ENCODE measurements at regions not wholly inside any gene's neighbourhood (a gene's known extent, or its start where the extent isn't known, plus 50 kb on each side); places are given as distances from the start of the nearest gene placed in this dataset.

DNA sequence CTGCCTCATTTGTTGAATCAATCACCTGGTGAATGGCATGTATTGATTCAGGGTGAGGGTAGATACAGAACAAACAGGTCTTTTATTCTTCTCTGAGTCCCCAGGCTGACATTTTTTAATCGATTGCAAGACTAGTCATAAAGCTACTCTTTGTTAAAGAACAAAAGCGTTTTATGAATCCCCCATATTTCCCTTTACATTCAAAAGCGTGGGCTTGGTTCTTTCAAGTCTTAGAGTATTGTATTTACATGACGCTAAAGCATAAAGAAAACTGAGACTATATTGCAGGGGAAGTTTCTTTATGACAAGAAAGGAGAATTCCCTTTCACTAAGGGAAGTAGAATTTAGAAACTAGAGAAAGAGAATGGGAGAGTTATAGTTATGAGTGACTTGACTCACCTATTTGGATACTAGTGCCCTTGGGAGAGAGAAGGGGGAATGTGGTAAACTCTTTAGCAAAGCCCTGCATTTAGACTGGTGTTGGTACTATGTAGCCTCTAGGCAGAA, 69.3 kb upstream of the PDE5A start:
- Histone ChIP-seq H3K23ac (ENCODE audit: low read length) (no peak overlapping the region), H3K56ac (ENCODE audit: low read length) (no peak overlapping the region), H2BK15ac (replicated peaks; ENCODE audit: low read depth) (no peak overlapping the region), H2AK5ac (ENCODE audit: low read length) (no peak overlapping the region), H3K27ac (ENCODE audit: low read depth, low read length) (no peak overlapping the region), H3K79me2 (ENCODE audit: control insufficient read depth, insufficient read depth, low read length) (no peaks in the 10 kb centered on the region), H3K4ac (ENCODE audit: low read depth, low read length) (no peak overlapping the region), H3K18ac (ENCODE audit: low read length) (no peak overlapping the region), H3K79me1 (ENCODE audit: low read length) (no peaks in the 10 kb centered on the region), H4K5ac (ENCODE audit: low read length) (no peak overlapping the region), H3K4me1 (ENCODE audit: control insufficient read depth, low read depth, low read length) (no peaks in the 10 kb centered on the region), H2BK5ac (ENCODE audit: low read length) (no peak overlapping the region), H3K27me3 (ENCODE audit: insufficient read depth, low read length, poor library complexity) (peaks cover 2% of the 10 kb centered on the region), H2BK120ac (ENCODE audit: low read depth, low read length) (no peak overlapping the region), H3K4me2 (ENCODE audit: low read length) (no peak overlapping the region), H3K4me3 (ENCODE audit: low read length) (no peak overlapping the region), H3K9ac (ENCODE audit: low read length) (no peak overlapping the region), H4K8ac (ENCODE audit: low read depth, low read length) (no peak overlapping the region), H3K36me3 (ENCODE audit: control insufficient read depth, insufficient read depth, low read length) (no peaks in the 10 kb centered on the region)
- no CpG with 5 or more reads among the region's 4 CpGs for whole genome bisulfite sequencing (ENCODE audit: extremely low coverage, insufficient coverage, low lambda C conversion rate)
- no peak for DNase-seq

DNA sequence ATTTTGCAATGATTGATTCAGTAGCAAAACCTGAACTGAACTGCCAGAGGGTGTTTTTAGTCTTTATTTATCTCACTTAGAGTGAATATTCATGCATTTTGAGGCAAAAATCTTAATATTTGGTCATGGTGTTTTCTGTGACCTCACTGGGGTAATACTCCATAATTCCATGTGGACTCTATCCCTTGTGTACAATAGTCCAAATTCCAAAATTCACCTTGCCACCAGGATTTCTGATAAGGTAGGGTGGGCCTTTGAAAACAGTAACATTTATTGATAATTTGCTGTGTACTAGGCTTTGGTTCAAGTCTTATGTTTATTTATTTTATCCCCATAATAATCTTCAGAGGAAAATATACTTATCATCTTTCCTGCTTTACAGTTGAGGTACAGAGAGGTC, 68.4 kb upstream of the PDE5A start:
- H2AK5ac ChIP-seq (ENCODE audit: low read length) = no peak overlapping the region
- H3K79me2 ChIP-seq (ENCODE audit: control insufficient read depth, insufficient read depth, low read length) = no peaks in the 10 kb centered on the region
- no peak overlapping the region for H3K27ac ChIP-seq (ENCODE audit: low read depth, low read length)
- H3K9ac ChIP-seq (ENCODE audit: low read length) = no peak overlapping the region
- H3K4ac ChIP-seq (ENCODE audit: low read depth, low read length) = no peak overlapping the region
- no peak overlapping the region for H3K4me3 ChIP-seq (ENCODE audit: low read length)
- no peak overlapping the region for H3K56ac ChIP-seq (ENCODE audit: low read length)
- no peaks in the 10 kb centered on the region for H3K79me1 ChIP-seq (ENCODE audit: low read length)
- no peak overlapping the region for H4K5ac ChIP-seq (ENCODE audit: low read length)
- no peak overlapping the region for H3K4me2 ChIP-seq (ENCODE audit: low read length)
- H3K27me3 ChIP-seq (ENCODE audit: insufficient read depth, low read length, poor library complexity) = peaks cover 2% of the 10 kb centered on the region
- H3K18ac ChIP-seq (ENCODE audit: low read length) = no peak overlapping the region
- no peak for DNase-seq
- H2BK15ac ChIP-seq (replicated peaks; ENCODE audit: low read depth) = no peak overlapping the region
- no peaks in the 10 kb centered on the region for H3K36me3 ChIP-seq (ENCODE audit: control insufficient read depth, insufficient read depth, low read length)
- H2BK120ac ChIP-seq (ENCODE audit: low read depth, low read length) = no peak overlapping the region
- no peak overlapping the region for H2BK5ac ChIP-seq (ENCODE audit: low read length)
- no peak overlapping the region for H3K23ac ChIP-seq (ENCODE audit: low read length)
- H3K4me1 ChIP-seq (ENCODE audit: control insufficient read depth, low read depth, low read length) = no peaks in the 10 kb centered on the region
- H4K8ac ChIP-seq (ENCODE audit: low read depth, low read length) = no peak overlapping the region

GRCh38 chr4:119695216-119695615, 66.6 kb upstream of the PDE5A start:
- Histone ChIP-seq H3K9ac (ENCODE audit: low read length) (no peak overlapping the region), H3K79me1 (ENCODE audit: low read length) (no peaks in the 10 kb centered on the region), H2BK5ac (ENCODE audit: low read length) (no peak overlapping the region), H4K5ac (ENCODE audit: low read length) (no peak overlapping the region), H3K27me3 (ENCODE audit: insufficient read depth, low read length, poor library complexity) (peaks cover under 1% of the 10 kb centered on the region), H3K18ac (ENCODE audit: low read length) (no peak overlapping the region), H2BK120ac (ENCODE audit: low read depth, low read length) (no peak overlapping the region), H3K4ac (ENCODE audit: low read depth, low read length) (no peak overlapping the region), H3K27ac (ENCODE audit: low read depth, low read length) (no peak overlapping the region), H2BK15ac (replicated peaks; ENCODE audit: low read depth) (no peak overlapping the region), H3K23ac (ENCODE audit: low read length) (no peak overlapping the region), H3K36me3 (ENCODE audit: control insufficient read depth, insufficient read depth, low read length) (no peaks in the 10 kb centered on the region), H2AK5ac (ENCODE audit: low read length) (no peak overlapping the region), H4K8ac (ENCODE audit: low read depth, low read length) (no peak overlapping the region), H3K79me2 (ENCODE audit: control insufficient read depth, insufficient read depth, low read length) (no peaks in the 10 kb centered on the region), H3K4me1 (ENCODE audit: control insufficient read depth, low read depth, low read length) (no peaks in the 10 kb centered on the region), H3K56ac (ENCODE audit: low read length) (no peak overlapping the region), H3K4me2 (ENCODE audit: low read length) (no peak overlapping the region), H3K4me3 (ENCODE audit: low read length) (no peak overlapping the region)
- DNase-seq = no peak
- WGBS (ENCODE audit: extremely low coverage, insufficient coverage, low lambda C conversion rate) = no CpG with 5 or more reads among the region's 2 CpGs

DNA sequence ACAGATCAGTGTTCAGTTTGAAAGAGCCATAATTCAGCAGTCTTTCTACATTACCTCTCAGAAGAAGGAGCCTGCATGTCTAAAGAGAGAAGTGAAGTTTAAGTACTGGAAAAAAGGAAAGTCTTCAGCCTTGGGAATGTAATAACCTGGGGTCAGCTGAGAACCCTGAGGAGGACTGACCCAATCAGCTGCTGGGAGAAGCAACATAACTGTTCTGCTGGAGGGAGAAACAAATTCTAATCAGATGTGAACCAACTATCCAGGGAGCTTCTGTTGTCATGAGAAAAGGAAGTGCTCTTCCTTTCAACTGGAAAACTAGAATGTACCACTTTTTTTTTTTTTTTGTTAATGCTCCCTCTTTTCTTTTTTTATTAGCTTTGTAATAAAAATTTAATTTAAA, 64.5 kb upstream of the PDE5A start:
- Histone ChIP-seq H2BK5ac (ENCODE audit: low read length) (no peak overlapping the region), H3K18ac (ENCODE audit: low read length) (no peak overlapping the region), H4K5ac (ENCODE audit: low read length) (no peak overlapping the region), H3K4ac (ENCODE audit: low read depth, low read length) (no peak overlapping the region), H2BK15ac (replicated peaks; ENCODE audit: low read depth) (no peak overlapping the region), H3K27ac (ENCODE audit: low read depth, low read length) (no peak overlapping the region), H3K4me3 (ENCODE audit: low read length) (no peak overlapping the region), H3K9ac (ENCODE audit: low read length) (no peak overlapping the region), H3K27me3 (ENCODE audit: insufficient read depth, low read length, poor library complexity) (no peaks in the 10 kb centered on the region), H3K23ac (ENCODE audit: low read length) (no peak overlapping the region), H2BK120ac (ENCODE audit: low read depth, low read length) (no peak overlapping the region), H3K79me2 (ENCODE audit: control insufficient read depth, insufficient read depth, low read length) (no peaks in the 10 kb centered on the region), H3K4me1 (ENCODE audit: control insufficient read depth, low read depth, low read length) (no peaks in the 10 kb centered on the region), H2AK5ac (ENCODE audit: low read length) (no peak overlapping the region), H3K79me1 (ENCODE audit: low read length) (no peaks in the 10 kb centered on the region), H3K56ac (ENCODE audit: low read length) (no peak overlapping the region), H4K8ac (ENCODE audit: low read depth, low read length) (no peak overlapping the region), H3K36me3 (ENCODE audit: control insufficient read depth, insufficient read depth, low read length) (no peaks in the 10 kb centered on the region), H3K4me2 (ENCODE audit: low read length) (no peak overlapping the region)
- DNase-seq = no peak

- no peaks in the 10 kb centered on the region for H3K36me3 ChIP-seq (ENCODE audit: control insufficient read depth, insufficient read depth, low read length)
- no peaks in the 10 kb centered on the region for H3K27me3 ChIP-seq (ENCODE audit: insufficient read depth, low read length, poor library complexity)
- H4K8ac ChIP-seq (ENCODE audit: low read depth, low read length) = no peak overlapping the region
- no peak overlapping the region for H2BK120ac ChIP-seq (ENCODE audit: low read depth, low read length)
- no peak overlapping the region for H4K5ac ChIP-seq (ENCODE audit: low read length)
- H3K79me2 ChIP-seq (ENCODE audit: control insufficient read depth, insufficient read depth, low read length) = no peaks in the 10 kb centered on the region
- no peak overlapping the region for H3K56ac ChIP-seq (ENCODE audit: low read length)
- no peak overlapping the region for H3K18ac ChIP-seq (ENCODE audit: low read length)
- H3K4ac ChIP-seq (ENCODE audit: low read depth, low read length) = no peak overlapping the region
- no peaks in the 10 kb centered on the region for H3K79me1 ChIP-seq (ENCODE audit: low read length)
- H2BK15ac ChIP-seq (replicated peaks; ENCODE audit: low read depth) = no peak overlapping the region
- H3K4me2 ChIP-seq (ENCODE audit: low read length) = no peak overlapping the region
- no peak overlapping the region for H3K4me3 ChIP-seq (ENCODE audit: low read length)
- H3K27ac ChIP-seq (ENCODE audit: low read depth, low read length) = no peak overlapping the region
- no peak for DNase-seq
- WGBS (ENCODE audit: extremely low coverage, insufficient coverage, low lambda C conversion rate) = no CpG with 5 or more reads among the region's 1 CpG
- no peaks in the 10 kb centered on the region for H3K4me1 ChIP-seq (ENCODE audit: control insufficient read depth, low read depth, low read length)
- no peak overlapping the region for H3K9ac ChIP-seq (ENCODE audit: low read length)
- H2BK5ac ChIP-seq (ENCODE audit: low read length) = no peak overlapping the region
- no peak overlapping the region for H2AK5ac ChIP-seq (ENCODE audit: low read length)
- H3K23ac ChIP-seq (ENCODE audit: low read length) = no peak overlapping the region
Measured at GRCh38 chr4:119692001-119692400, 63.4 kb upstream of the PDE5A start.

- no peaks in the 10 kb centered on the region for H3K36me3 ChIP-seq (ENCODE audit: control insufficient read depth, insufficient read depth, low read length)
- DNase-seq = peak; percentile 54
- H3K18ac ChIP-seq (ENCODE audit: low read length) = no peak overlapping the region
- no peak overlapping the region for H3K4ac ChIP-seq (ENCODE audit: low read depth, low read length)
- no CpG with 5 or more reads among the region's 1 CpG for WGBS (ENCODE audit: extremely low coverage, insufficient coverage, low lambda C conversion rate)
- H2BK15ac ChIP-seq (replicated peaks; ENCODE audit: low read depth) = no peak overlapping the region
- no peaks in the 10 kb centered on the region for H3K79me1 ChIP-seq (ENCODE audit: low read length)
- no peak overlapping the region for H3K23ac ChIP-seq (ENCODE audit: low read length)
- H3K79me2 ChIP-seq (ENCODE audit: control insufficient read depth, insufficient read depth, low read length) = no peaks in the 10 kb centered on the region
- no peak overlapping the region for H3K27ac ChIP-seq (ENCODE audit: low read depth, low read length)
- H3K4me2 ChIP-seq (ENCODE audit: low read length) = no peak overlapping the region
- H2BK5ac ChIP-seq (ENCODE audit: low read length) = no peak overlapping the region
- no peak overlapping the region for H3K56ac ChIP-seq (ENCODE audit: low read length)
- H3K4me1 ChIP-seq (ENCODE audit: control insufficient read depth, low read depth, low read length) = no peaks in the 10 kb centered on the region
- no peak overlapping the region for H3K4me3 ChIP-seq (ENCODE audit: low read length)
- no peak overlapping the region for H4K5ac ChIP-seq (ENCODE audit: low read length)
- no peak overlapping the region for H3K9ac ChIP-seq (ENCODE audit: low read length)
- no peaks in the 10 kb centered on the region for H3K27me3 ChIP-seq (ENCODE audit: insufficient read depth, low read length, poor library complexity)
- H4K8ac ChIP-seq (ENCODE audit: low read depth, low read length) = no peak overlapping the region
- H2AK5ac ChIP-seq (ENCODE audit: low read length) = no peak overlapping the region
- H2BK120ac ChIP-seq (ENCODE audit: low read depth, low read length) = no peak overlapping the region
Measured at GRCh38 chr4:119690871-119691270, 62.3 kb upstream of the PDE5A start.
